HepG2 (cell line): ENCODE measurements at regions not wholly inside any gene's neighbourhood (a gene's known extent, or its start where the extent isn't known, plus 50 kb on each side); places are given as distances from the start of the nearest gene placed in this dataset.

ENCODE experiments used
- ESRRA ChIP-seq: sonication (generic); formaldehyde crosslinking; IDR thresholded peaks from 2 replicates; pipeline ENCODE4 v1.5.1; 2020; ENCODE audit warnings: mild to moderate bottlenecking, low read depth, missing genetic modification reagents
- IKZF1 ChIP-seq: fragments of 450-650 bp; IDR thresholded peaks from 2 replicates; pipeline ENCODE4 v1.7.1; 2016
- KDM3A ChIP-seq: IDR thresholded peaks from 2 replicates; pipeline ENCODE4 v1.6.1; 2018; ENCODE audit warnings: low read depth, missing compliant biosample characterization
- MBNL3 ChIP-seq: fragments of 250-450 bp; sonication (Bioruptor Pico); conservative IDR thresholded peaks from 2 replicates; pipeline ENCODE4 v1.8.0; 2022; ENCODE audit warnings: mild to moderate bottlenecking, inconsistent platforms
- TBP ChIP-seq: sonication (generic); formaldehyde crosslinking; IDR thresholded peaks from 2 replicates; pipeline ENCODE4 v1.5.0; 2020; ENCODE audit warnings: missing genetic modification reagents
- ZNF670 ChIP-seq: sonication (generic); formaldehyde crosslinking; IDR thresholded peaks from 2 replicates; pipeline ENCODE4 v1.8.0; 2022; ENCODE audit warnings: mild to moderate bottlenecking, missing genetic modification reagents, borderline replicate concordance
- ZNF83 ChIP-seq: sonication (generic); formaldehyde crosslinking; IDR thresholded peaks from 2 replicates; pipeline ENCODE4 v1.4.0; 2020; ENCODE audit warnings: missing genetic modification reagents, mild to moderate bottlenecking, borderline replicate concordance

GRCh38 chr12:127966331-127966730, 300.6 kb upstream of the TMEM132C start:
- TF ChIP-seq ZNF670 (CRISPR knock-in tag): no peak
- TF ChIP-seq IKZF1: no peak
- no peak for TF ChIP-seq MBNL3 (CRISPR knock-in tag)
- no peak for TF ChIP-seq ESRRA
- no peak for TF ChIP-seq KDM3A
- TF ChIP-seq ZNF83 (CRISPR knock-in tag): no peak
- no peak for TF ChIP-seq TBP (CRISPR knock-in tag)
